Ammon's horn (tissue), 1 donor: ENCODE measurements at regions not wholly inside any gene's neighbourhood (a gene's known extent, or its start where the extent isn't known, plus 50 kb on each side); places are given as distances from the start of the nearest gene placed in this dataset.

Source experiments
- DNase-seq: peaks from one replicate; pipeline ENCODE4 v3.0.0-alpha.2; 2016; ENCODE audit warnings: low spot score

DNA sequence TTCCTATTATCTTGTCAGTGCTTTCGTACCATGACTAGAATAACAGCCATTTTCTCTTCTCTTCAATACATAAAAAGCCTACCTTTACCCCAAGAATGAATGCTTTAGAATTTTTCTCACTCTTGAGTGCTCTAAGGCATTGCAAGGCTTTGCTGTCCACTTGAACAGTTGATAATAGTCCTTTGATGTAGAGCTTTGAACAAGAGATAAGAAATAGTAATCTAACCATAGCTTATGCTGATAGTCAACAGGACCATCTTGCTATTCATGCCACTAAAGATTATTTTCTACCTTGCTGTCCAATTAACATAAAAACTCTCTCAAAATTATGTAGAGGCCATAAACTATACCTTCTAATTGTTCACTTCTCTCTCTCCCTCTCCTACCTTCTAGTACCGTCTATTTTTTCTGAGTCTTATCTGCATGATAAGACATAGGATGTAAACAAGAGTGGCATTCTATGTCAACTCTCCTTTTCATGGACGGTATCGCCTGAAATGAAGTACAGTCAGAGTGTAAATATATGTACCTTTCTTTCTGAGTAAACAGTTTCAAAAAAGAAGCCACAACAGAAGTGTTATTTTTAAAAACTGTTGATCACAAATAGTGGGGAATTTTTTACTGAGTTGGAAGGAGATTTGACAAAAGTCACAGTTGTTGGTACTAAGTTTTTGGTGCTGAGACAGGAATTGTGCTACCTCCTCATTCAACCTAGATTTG is 297.9 kb downstream of the NDFIP2 start:
- no peak for DNase-seq

DNA sequence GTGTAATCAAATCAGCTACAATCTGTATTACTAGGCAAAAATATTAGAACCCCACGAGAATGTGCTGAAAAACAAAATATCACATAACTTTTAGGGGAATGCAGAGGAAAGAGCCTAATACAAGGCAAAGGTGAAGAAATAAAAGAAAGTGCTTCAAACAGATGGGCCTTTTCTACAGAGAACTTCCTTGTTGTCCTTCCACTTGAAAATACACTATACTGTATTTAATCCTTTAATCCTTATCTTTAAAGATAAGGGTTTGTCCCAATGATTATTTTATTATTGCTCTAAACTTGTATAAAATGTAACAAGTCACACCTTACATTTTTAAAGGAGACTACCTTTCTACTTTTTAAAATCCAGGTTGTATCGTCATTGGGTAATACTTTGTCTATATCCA is 296.5 kb downstream of the NDFIP2 start:
- DNase-seq: no peak

DNA sequence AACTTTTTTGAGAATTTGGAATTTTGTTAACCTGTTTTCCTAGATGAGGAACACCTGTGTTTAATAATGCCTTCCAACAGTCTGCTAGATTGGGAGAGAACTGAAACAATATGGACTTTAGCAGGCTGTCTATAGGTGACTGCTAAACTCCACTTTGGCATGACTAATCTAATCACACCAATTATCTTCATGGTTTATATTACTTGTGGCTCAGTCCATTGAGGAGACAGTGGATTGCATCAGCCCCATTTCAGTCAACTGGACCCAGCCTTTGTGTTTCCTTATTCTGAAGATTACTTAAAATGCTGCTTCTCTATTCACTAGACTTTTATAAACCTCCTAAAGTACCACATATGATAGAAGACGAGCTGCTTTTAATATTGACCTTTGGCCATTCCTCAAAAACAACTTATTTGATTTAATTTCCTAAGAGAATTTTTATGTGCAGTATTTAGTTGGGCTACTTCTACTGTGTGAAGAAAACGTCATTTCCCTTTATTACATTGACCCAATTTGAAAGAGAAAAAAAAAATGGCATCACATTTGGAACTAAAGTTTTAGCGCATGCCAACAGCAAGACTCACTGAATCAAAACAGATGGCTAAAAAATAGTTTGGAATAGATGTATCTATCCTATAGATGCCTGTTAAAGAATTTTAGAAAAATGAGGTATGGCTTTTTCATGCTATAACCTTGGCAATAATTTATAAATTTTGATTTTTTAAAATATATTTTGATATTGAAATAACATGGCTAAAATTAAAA is 295.8 kb downstream of the NDFIP2 start:
- no peak for DNase-seq

DNA sequence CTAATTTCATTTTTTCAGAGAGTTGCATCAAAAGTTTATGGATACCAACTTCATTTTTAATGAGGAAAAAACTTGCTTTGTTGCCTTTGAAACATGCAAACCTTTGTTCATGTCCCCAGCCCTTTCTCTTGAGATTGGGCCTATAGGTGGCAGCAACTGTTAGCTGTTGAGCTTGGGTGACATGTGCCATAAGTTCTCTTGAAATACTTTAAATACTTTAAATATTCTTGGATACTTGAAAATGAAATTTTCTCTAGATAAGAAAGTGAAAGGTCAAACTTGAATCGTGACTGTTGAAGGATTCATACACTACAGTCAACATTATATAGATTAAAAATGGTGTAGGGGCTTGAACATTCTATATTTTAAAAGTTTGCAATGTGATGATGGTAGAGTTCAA is 294.9 kb downstream of the NDFIP2 start:
- DNase-seq: peak; percentile 85

DNA sequence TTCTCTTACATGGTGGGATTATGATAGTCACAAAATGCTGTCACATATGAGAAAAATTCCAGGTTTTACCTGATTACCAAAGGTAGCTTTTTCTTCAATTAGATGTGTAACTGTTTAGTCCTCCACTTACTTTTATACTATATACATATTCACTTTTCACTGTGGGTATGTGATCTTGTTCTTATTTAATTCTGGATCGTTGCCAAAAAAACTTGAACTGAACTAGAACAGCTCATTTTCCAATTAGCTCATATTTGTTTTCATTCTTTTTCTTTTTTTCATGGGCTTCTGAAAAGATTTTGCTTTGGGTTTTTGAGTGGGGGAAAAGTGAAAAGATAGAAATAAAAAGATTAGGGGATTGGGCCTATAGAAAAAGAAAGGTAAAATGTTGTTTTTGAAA is 291.9 kb downstream of the NDFIP2 start:
- no peak for DNase-seq

DNA sequence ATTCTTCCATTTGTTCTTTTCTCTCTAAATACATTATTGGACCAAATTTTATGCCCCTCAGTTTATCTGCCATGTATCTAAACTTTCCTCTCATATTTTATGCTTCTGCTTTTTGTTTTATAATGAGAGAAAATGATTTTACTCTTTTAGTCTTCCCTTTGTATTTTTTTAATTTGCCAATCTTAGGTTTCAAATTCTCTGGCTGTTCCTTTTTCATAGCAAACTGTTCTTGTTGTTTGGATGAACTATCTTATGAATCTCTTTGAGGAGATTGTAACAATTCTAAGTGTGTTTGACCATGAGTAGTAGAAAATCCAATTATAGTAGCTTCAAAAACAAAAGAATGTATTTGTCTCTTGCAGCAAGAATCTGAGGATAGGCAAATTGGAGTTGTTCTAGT is 290.5 kb downstream of the NDFIP2 start:
- no peak for DNase-seq

DNA sequence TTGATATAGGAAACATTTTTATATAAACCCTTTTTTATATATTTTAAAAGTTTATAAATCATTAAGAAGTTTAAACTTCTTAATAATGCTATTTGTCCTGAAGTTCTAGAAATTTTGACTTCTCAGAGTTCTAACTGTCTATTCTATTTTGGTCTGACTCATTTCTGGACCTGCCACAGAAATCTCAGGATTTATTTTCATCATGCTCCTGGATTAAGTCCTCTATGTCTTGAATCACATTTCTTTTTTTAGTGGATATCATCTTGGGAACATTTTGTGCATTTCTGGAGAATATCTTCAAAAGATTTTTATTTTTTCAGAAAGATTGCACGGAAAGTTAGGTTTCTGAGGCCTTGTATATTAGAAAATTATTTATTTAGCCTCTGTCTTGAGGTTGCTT is 289.1 kb downstream of the NDFIP2 start:
- no peak for DNase-seq

DNA sequence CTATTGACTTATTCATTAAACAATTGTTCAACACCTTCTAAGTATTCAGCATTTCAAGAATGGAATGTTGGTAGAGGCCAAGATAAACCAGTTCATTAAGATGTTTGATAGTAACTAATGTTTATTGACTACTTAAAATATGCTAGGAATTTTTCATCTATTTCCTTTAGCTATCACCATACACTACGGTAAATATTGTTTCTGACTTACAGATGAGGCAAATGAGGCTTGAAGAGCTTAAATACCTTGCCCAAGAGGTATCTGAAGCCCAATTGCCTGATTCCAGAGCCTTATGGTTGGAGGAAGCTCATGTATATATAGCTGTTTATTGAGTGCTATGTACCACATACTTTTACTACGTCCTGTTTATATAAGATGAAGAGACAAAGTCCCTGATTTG is 286.2 kb downstream of the NDFIP2 start:
- no peak for DNase-seq

DNA sequence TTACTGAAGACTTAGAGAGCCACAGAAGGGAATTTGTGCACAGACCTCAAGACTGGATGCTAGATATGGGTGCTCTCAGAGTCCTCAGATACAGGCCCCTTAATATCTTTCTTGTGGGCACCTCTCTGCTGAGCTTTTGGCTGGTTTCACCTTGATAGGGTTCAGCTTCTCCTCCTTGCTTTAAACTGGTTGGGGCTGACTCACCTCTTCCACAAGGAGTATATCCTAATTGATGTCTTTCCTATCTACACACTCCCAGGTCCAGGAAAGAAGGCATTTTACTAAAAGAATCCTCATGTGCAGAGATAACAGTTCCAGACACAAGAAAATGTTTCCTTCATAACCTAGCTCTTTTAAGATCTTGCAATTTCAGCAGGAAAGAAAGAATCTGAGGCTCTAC is 284.4 kb downstream of the NDFIP2 start:
- no peak for DNase-seq

DNA sequence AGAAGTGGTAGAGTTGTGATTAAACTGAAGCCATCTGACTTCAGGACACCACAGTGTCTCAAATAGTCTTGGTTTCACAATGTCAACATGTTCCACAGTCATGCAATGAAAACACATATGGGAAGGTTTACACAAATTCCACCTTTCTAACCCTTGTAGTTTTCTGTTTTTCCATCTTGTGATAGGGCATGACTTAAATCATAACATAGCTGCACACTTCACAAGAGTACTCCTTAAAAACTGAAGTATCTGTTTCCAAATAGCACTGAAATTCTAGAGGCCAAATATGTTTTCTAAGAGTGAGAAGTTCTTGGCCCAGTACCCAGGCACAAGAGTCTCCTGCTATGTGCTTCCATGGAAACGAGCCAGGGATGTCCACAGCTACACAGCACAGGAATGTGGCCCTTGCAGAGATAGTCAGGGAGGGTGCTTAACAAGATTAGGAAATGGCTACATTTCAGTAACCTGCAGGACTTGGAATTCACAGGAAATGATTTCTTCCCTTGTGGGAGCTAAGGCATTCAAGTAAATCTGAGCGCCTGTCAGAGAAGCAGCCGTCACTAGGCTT is 269.1 kb downstream of the NDFIP2 start:
- peak; percentile 18 for DNase-seq

DNA sequence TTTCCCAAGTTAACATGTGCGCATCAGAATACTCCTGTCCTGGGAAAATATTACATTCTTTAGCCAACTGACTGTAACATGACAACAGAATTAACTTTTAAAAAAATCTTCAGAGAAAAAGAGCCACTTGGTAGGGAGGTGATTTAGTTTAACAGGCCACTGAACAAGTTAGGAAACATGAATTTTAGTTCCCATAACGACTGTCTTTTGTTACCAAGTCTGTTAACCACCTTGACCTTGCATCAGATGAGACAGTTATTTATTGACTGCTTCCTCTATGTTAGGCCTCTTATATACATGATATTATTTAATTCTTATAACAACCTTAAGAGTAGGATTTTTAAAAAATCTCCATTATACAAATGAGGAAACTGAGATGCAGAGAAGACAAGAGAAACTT is 268.6 kb downstream of the NDFIP2 start:
- no peak for DNase-seq

DNA sequence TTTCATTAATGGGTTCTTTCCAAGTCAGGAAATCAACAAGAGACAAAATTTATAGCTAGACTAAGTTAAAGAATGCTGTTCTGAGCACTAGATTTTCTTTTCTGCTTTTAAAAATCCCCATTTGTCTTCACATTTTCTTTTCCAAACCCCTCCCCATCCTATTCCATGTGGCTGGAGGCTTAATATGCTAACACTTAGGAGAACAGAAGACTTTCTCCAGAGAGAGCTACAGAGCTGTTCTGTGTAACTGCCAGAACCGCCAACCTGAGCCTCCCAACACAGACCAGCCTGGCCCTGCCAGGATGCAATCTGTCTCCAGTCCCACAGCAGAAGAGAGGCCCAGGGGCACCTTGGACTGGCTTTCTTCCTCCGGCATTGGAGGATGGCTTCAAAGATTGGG is 264.1 kb downstream of the NDFIP2 start:
- DNase-seq: no peak

DNA sequence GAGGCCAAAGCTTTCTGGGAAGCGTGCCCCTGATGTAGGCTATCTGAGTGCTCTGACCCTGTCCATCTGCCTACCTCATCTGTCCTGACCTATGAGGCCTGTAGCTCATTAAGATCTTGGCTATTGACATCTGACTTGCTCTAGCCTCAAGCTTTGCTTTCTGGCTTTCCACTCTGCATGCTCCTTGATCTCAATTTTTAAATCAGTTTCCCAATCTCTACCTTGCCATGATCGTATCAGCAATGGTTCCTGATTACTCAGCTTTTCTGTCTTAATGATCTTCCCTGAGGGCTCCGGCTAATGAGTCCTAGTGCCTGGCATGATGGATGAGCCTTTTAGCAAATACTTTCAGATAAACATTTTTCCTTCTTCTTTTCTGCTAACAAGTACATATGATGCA is 262.0 kb downstream of the NDFIP2 start:
- DNase-seq: no peak

DNA sequence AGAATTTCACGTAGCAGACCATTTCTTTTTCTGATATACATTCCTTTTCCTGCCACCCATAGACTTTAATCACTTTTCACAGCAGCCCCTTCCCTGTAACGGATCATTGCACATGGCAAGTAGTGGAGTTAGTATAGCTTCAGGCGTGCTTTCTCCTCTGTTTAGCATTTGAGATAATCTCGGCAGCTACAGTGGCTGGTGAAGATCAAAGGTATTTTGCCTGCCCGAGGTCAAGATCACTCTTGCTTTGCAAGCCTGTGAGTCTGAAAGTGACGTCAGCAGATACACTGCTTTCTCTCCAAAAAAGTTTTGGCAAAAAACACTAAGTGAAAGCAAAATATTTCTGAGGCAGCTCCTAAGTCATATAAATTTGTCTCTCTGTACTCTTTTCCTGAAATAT is 260.0 kb downstream of the NDFIP2 start:
- no peak for DNase-seq

DNA sequence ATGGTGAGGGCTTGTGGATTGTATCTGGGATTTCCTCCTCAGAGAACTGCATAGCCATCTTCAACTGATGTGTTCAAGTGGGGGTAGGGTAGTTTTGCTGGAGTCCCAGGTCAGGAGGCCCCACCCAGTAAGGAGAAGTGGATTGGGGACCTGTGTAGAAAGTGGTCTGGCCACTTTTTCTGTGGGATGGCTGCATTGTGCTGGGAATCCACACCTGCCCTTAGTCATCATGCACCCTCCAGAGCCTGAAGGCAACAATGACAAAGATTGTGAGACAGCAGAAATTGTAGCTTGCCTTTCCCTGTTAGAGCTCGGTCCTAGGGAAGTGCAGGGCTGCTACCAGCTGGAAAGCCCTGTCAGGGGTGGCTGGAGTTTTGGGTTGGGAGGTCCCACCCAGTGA is 255.4 kb downstream of the NDFIP2 start:
- DNase-seq: no peak

DNA sequence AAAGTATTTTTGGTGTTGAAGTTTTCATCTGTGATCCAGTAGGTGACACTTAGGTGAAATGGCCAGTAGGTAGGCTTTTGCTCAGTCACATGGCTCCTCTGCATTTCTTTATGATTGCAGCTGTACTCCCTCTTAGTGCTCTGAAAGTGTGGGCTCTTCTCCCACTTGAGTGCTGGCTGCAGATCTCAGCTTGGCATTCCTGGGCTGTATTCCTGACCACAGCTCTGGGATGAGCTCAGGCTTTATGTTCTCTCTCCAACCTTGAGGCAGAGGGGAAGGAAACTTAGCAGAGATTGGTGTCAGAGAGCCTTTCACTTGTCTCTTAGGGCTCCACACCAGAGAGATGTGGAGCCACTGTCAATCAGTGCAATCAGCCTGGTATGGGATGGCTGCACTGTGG is 254.3 kb downstream of the NDFIP2 start:
- no peak for DNase-seq

DNA sequence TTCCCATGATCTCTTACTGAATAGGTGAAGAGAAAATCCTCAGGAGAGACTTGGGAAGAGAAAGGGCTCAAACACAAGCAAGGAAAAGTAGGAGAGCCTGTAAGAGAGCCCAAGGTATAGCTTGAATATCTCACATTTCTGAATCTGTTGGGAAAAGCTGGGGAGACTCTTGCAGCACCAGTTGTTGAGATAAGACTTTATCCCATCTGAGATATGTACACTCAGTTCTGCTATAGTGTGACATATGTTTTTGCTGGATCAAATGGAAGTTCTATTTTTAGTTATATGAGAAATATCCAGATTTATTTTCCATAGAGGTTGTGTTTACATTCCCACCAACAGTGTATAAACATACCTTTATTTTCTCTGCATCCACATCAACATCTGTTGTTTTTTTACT is 246.1 kb downstream of the NDFIP2 start:
- no peak for DNase-seq

DNA sequence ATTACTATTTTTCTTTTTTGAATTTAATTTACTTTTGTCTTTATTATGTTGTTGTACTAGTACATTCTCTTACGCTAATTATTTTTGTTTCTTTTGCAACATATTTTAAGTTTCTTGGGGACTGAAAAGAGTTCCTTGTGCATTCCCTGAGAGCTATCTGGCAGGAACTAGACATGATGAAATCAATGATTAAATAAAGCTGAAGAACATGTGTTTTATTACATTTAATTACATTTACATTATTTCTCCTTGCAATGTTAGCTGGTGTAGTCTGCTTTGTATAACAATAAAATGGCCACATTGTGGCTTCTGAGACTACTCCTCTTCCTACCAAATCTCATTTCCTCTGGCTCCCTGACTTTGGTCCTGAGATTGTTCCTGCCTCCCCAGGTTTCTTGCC is 244.9 kb downstream of the NDFIP2 start:
- no peak for DNase-seq

DNA sequence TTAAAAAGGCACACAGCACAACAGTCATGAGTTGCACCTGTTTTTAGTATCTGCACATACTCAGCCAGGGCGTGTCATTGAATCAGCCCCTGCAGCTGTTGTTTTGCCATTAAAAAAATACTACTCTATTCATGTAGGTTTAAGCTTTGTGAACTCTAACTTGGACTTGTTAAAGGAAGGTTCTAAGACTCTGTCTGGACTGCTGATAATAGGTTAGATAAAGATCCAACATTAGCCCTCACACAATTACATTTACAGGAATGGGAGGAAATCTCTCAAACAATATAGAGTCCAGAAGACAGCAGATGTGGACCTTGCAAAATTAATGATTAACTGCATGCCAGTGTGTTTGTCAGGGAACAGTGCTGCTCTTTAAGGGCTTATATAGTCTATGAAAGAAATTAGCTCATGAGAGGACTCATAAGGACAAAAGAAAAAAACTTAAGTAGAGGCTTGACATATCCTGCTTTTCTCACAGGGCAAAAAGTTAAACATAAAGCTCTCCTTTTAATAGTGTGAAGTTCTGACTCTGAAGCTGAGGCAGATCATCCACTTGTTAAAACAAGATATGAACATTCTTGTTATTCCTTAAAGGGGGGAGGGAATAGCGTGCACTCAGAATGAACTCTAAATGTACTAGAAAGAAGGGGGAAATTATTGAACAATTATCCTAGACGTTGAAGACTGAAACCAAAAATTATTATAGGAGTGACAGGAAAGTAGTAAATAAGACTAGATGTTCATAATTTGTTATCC is 243.6 kb downstream of the NDFIP2 start:
- no peak for DNase-seq

DNA sequence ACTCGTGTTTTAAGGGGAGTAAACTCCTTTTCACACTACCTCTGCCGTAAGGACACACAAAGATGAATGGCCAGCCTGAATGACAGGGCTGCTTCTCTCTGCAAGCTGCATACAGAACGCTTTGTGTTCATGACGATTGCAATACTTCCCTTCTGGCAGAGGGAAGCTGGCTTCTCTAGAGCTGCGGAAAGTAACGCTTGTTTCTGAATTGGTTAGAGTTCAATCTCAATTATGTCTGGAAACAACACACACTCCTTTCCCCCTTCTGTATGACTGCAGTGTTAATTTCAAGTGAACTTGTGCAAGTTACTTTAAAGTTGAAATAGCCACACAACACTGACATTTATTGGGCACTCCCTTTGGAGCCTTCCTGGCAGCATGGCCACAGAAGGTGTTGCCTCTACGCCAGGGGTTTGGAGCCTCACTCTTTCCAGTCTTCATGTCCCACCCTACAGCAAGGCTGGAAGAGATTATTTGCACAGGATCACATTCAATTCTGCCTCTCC is 242.6 kb downstream of the NDFIP2 start:
- peak; percentile 37 for DNase-seq

DNA sequence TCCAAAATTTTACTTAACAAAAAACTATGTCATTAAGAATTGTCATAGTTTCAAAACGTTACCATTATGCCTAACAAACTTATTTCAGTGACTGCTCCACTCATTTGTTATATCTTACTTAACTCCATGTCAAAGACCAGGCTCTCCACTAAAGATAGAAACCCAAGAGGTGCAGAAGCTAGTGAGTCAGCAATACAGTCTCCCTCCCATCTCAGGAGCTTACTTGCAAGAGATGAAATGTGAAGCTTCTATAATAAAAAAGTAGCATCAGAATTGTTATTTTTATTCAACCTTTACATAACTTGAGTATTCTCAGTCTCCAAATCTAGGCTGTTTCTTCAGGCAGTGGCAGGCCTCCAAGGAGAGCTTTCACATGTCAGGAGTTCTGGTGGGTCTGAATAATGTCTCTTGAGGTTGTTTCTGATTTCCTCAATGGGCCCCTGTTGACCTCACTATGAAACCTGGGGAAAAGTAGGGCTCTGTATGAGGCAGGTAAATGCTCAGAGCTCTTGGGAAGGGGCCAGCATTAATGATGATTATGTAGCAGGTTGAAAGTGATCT is 242.0 kb downstream of the NDFIP2 start:
- DNase-seq: no peak

DNA sequence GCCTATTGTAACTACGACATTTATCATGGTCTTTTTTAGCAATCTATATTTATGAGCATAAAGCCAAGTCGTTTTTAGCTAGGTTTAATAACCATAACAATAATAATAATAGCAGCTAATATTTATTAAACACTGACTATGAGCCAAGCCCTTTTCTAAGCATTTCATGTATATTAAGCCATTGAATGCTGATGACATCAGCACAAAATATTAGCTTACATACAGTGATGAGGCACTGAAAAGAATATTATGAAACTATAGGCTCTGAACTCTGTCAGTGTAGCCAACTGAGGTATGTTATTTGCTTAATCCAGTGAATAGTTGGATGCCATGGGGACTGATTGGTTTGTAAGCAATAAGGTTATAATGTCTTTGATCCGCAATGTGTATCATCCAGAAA is 235.2 kb downstream of the NDFIP2 start:
- no peak for DNase-seq
